NB4 (cell line): ENCODE measurements at regions not wholly inside any gene's neighbourhood (a gene's known extent, or its start where the extent isn't known, plus 50 kb on each side); places are given as distances from the start of the nearest gene placed in this dataset.

ENCODE experiments used
- CTCF ChIP-seq: IDR thresholded peaks from one replicate; pipeline ENCODE4 v1.5.1; 2012; ENCODE audit warnings: low read depth, low read length
- POLR2A ChIP-seq: IDR thresholded peaks from 2 replicates; pipeline ENCODE4 v1.6.1; 2011; ENCODE audit warnings: mild to moderate bottlenecking; ENCODE audit not compliant: insufficient read length; ENCODE audit errors: extremely low read depth

- TF ChIP-seq CTCF (no peak), POLR2A (no peak)
These were observed 147.2 kb upstream of the SPATS2L start for GRCh38 chr2:200159357-200159707.
